ENCODE measurements at regions not wholly inside any gene's neighbourhood (a gene's known extent, or its start where the extent isn't known, plus 50 kb on each side); places are given as distances from the start of the nearest gene placed in this dataset.

- DNase-seq = no peak
Observed at GRCh38 chr1:84759756-84760155, 69.5 kb upstream of the SSX2IP start.

GRCh38 chr1:84758968-84759491, 68.8 kb upstream of the SSX2IP start:
- DNase-seq = peak in 26 of 56 donors; percentile 9 to 53 (median 32)

DNA sequence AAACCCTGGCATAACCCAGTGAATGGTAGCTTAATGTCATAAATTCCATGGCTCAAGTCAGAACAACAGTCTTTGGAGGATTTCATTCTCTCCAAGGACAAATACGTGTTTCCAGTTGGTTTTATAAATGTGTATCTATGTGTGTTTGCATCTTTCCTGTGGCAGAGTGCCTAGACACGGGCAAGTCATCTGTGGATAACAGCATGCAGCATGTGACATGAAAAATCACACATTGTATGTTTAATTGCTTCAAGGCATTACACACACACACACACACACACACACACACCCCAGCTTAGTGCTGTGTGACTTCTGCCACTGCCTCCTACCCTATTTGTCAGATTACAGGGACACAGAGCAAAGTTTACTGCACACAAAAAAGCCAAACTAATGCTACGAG, 68.2 kb upstream of the SSX2IP start:
- DNase-seq = no peak

GRCh38 chr1:84757301-84757700, 67.0 kb upstream of the SSX2IP start:
- no peak for DNase-seq

- DNase-seq = no peak
Observed at GRCh38 chr1:84756455-84757082, 66.3 kb upstream of the SSX2IP start.

DNA sequence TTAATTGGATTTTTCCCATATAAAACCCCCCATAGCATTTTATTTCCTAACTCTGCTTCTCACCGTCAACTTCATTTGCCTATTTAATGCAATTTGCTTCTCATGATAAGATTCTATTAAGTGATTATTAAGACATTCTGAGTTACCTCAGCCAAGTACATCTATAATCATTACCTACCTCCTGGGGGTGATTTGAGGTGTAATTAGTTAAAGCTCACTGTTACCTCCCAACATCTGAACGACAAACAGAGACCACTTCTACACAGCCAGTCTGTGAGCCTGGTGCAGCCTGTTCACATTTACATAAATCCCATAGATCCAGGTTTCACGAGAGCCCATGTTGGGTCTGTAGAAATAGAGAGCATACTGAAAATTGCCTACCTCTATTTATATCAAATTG, 65.7 kb upstream of the SSX2IP start:
- DNase-seq = no peak

DNA sequence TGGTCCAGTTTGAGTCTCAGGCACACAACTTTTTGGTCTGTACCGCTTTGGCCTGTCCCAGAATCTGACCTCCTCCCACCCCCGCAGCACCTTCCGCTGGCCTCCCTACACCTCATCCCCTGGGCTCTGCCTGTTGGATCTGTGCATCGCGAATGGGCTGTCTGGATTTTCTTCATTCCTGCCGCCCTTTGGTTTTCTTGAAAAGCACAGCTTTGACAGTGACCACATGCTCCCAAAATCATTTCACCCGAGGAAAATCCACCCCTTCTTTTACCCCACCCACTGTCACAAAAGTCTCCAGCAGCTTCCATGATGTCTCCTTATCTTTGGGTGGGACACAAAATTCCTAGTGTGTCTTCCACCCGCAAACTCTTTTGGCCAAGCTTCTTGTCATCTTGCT, 65.0 kb upstream of the SSX2IP start:
- DNase-seq = no peak

DNA sequence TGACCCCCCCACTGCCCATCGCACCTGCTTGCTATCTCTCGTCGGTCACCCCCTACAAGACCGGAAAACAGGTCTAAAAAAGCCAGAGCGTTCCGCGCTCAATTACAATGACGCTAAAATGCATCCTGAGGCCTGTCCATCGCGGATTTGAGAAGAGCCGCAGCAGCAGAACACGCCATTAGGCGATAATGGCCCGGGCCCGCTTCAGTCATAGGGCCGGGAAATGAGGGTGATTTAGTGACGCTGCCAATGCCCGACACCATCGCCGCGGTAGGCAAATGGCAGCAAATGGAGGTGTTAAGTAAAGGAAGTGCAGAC, 64.1 kb upstream of the SSX2IP start:
- no peak for DNase-seq

DNA sequence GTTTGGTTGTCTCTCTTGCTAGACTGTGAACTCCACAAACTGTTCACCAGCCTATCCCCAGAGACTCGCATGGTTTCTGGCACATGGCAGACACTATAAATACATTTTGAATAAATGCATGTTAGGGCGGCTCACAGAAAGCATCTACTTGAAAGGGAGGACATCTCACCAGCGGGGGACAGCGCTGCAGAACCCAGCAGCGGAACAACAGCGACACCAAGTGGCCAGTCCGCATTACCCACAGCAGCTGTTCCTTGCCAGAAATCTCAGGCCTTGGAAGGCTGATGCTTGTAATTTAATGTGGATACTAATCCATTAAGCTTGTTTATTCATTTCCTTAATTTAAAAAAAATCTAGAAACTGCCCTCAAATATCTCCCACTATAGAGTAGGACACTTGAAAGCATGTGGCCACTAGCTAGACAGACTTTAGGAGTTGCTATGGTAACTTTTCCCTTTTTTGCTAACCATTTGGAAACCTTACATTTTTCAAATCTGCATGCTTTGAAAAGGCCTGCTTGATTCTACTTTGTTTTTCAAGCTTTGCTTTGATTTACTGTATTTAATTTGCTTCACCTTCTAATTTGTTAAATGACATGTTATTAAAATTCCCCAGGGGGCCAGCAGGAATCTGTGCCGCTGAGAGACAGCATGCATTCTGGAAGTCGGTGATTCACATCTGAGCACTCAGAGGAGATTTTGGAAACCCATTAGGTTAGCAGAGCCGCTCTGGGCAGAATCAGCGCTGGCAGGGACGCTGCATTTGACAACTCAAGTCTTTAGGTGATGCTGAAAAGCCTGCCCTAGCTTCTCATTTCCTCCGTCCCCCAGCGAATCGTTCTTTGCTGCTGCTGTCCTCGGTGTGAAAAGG, 63.5 kb upstream of the SSX2IP start:
- DNase-seq = peak in 50 of 56 donors; percentile 5 to 88 (median 64)

DNA sequence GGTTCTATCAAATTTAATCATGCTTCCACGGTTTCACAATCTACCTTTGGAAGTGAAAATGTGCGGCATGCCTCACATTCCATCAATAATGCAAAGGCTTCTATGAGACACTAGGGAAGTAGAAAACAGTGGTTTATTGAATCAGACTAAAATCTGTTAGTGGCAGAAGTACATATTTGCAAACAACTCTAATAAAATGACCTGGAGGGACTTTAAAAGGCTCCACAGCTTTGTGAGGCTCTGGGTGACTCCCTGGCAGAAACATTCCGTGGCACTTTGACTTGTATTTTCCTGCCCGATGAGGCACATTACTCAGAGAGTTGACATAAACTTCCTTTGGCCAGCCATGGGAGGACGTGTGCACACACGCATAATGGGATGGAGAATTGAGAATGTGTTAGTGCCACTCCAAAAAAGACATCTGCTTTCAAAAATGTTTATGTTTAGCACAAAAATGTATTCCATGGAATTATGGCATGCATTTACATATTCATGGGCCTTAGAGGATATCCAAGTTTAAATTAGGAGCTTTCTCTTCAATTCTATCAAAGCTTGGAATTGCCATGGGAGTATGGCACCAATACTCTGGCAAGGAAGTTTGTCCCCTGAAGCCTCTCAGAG, 60.0 kb upstream of the SSX2IP start:
- no peak for DNase-seq

DNA sequence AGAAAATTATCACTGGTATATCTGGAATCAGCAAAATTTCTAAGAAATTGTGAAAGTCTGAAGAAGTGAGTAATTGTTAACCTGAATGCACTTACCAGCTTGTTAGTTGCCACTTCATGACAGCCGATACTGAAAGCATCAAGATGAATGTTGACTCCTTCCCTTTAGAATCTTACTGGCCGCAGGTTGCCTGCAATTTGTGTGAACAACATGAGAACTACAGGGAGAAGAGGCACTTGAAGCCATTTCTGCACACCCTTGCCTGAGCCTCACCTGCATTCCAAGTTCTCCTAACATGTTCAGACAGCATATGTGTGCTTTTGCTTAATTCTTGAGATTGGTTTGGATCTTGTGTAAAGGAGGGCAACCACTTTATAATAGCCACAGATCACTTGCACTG, 59.2 kb upstream of the SSX2IP start:
- DNase-seq = no peak

GRCh38 chr1:84748364-84748763, 58.1 kb upstream of the SSX2IP start:
- peak in 1 of 56 donors; percentile 8 for DNase-seq

- no peak for DNase-seq
Observed at GRCh38 chr1:84745857-84746256, 55.6 kb upstream of the SSX2IP start.

- no peak for DNase-seq
Observed at GRCh38 chr1:84743896-84744295, 53.6 kb upstream of the SSX2IP start.

- no peak for DNase-seq
Observed at GRCh38 chr1:84742653-84743052, 52.4 kb upstream of the SSX2IP start.

- DNase-seq = no peak
Observed at GRCh38 chr1:84740050-84740714, 49.9 kb upstream of the SSX2IP start.

All from nucleus accumbens (tissue), 56 donors.